GM18951 (cell line): ENCODE measurements at regions not wholly inside any gene's neighbourhood (a gene's known extent, or its start where the extent isn't known, plus 50 kb on each side); places are given as distances from the start of the nearest gene placed in this dataset.
"Not testable (repeated sequence)": the region's sequence is repeated elsewhere in the genome, so short reads cannot be mapped to it uniquely, and the experiment has no call there.

Source experiments
- POLR2A ChIP-seq: IDR thresholded peaks from 4 replicates; pipeline ENCODE4 v1.6.1; 2011; ENCODE audit warnings: mild to moderate bottlenecking; ENCODE audit not compliant: insufficient read length, insufficient read depth; ENCODE audit errors: extremely low read depth
- in situ Hi-C: fragments of 300-500 bp; cut with MboI; formaldehyde crosslinking; loops from one replicate; pipeline ENCODE4 v1.12.0; 2022; ENCODE audit warnings: low sequenced_read_pairs, mixed read lengths, inconsistent platforms; ENCODE audit not compliant: unreplicated experiment

GRCh38 chr13:33410619-33411018 lies 125.1 kb upstream of the STARD13 start:
- in situ Hi-C loops = no loop called here

DNA sequence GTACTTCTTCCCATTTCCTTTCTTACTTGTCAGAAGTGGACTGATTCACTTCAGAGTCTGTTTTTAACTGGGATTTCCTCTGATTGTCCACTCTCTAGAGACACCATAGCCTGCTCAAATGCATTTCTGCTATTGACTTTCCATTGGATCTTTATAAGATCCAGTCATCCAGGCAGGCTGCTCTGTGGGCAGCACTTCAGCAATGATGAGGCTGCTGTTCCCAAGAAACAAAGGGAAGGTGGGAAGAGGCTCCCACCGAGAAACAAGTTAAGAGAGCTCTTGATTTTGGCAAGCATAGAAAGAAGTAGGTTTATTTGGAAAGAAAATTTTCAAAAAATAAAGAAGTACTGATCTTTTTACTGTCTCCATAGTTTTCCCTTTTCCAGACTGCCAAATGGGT lies 125.8 kb upstream of the STARD13 start:
- no peak for TF ChIP-seq POLR2A
- in situ Hi-C loops = no loop called here

More at GRCh38 chr13:33410619-33411018, 125.1 kb upstream of the STARD13 start:
- TF ChIP-seq POLR2A = no peak

GRCh38 chr13:33415822-33416221 lies 130.3 kb upstream of the STARD13 start:
- in situ Hi-C loops = no loop called here
- no peak for TF ChIP-seq POLR2A

- in situ Hi-C loops = not testable (repeated sequence)
These were observed 132.8 kb upstream of the STARD13 start for GRCh38 chr13:33418224-33418953.

GRCh38 chr13:33420117-33420516 lies 134.6 kb upstream of the STARD13 start:
- in situ Hi-C loops = not testable (repeated sequence)

DNA sequence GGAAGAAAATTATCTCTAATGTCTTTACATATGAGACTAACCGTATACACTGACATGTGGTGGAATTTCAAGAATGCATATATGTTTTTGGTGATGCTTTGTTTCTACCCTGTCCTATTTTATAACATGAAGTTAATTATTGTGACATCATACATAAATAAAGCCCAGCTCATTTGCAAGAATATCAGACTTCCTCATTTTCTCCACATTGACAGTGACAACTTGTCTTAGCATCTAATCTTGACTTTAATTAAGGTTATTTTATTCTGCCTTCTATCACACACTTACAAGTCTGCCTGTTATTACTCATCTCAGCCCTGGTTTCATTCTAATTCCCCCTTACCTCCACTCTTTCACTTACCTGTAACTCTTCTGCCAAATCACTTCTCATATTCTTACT lies 140.6 kb upstream of the STARD13 start:
- TF ChIP-seq POLR2A = no peak
- in situ Hi-C loops = no loop called here

- in situ Hi-C loops = no loop called here
- TF ChIP-seq POLR2A = no peak
These were observed 147.8 kb upstream of the STARD13 start for GRCh38 chr13:33433316-33433715.

GRCh38 chr13:33434676-33435075 lies 149.1 kb upstream of the STARD13 start:
- in situ Hi-C loops = no loop called here
- TF ChIP-seq POLR2A = no peak

- no peak for TF ChIP-seq POLR2A
- in situ Hi-C loops = no loop called here
These were observed 149.7 kb upstream of the STARD13 start for GRCh38 chr13:33435207-33435606.

DNA sequence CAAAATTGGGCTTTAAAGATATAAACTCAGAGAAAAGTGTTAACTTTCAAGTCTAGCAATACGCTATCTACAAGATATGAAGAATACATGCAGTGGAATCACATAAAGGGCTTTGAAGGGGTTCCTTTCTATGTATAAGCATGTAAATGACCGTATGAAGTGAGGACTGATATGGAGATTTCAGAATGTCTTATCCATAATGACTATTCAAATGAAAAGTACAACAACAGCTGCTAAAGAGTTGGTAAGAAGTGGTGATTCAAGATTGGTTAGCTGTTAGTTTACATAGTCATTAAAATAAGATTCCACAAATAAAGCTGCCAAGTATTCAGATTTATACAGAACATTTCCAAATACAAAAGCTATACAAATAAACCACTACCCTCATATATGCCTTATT lies 153.4 kb upstream of the STARD13 start:
- in situ Hi-C loops = no loop called here
- TF ChIP-seq POLR2A = no peak

GRCh38 chr13:33441015-33441414 lies 155.5 kb upstream of the STARD13 start:
- in situ Hi-C loops = no loop called here
- TF ChIP-seq POLR2A = no peak

DNA sequence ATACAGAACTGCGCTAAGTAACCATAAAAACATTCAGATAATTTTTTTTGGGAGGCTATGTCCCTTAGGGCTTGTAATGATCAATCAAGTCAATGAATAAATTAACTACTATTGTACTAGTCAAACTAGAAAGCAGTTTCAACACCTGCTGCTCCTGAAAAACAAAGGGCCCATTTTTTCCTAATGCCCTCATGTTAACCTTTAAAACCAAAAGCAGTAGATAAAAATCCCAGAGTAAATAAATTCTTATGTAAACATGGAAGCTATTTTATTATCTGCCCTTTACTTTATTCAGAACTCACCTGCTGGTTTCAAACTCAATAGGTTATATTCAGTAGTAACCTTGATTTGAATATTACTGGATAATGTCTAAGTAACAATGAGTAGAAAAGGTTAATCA lies 159.5 kb upstream of the STARD13 start:
- no peak for TF ChIP-seq POLR2A
- in situ Hi-C loops = no loop called here

GRCh38 chr13:33445476-33445875 lies 159.9 kb upstream of the STARD13 start:
- no peak for TF ChIP-seq POLR2A
- in situ Hi-C loops = no loop called here

DNA sequence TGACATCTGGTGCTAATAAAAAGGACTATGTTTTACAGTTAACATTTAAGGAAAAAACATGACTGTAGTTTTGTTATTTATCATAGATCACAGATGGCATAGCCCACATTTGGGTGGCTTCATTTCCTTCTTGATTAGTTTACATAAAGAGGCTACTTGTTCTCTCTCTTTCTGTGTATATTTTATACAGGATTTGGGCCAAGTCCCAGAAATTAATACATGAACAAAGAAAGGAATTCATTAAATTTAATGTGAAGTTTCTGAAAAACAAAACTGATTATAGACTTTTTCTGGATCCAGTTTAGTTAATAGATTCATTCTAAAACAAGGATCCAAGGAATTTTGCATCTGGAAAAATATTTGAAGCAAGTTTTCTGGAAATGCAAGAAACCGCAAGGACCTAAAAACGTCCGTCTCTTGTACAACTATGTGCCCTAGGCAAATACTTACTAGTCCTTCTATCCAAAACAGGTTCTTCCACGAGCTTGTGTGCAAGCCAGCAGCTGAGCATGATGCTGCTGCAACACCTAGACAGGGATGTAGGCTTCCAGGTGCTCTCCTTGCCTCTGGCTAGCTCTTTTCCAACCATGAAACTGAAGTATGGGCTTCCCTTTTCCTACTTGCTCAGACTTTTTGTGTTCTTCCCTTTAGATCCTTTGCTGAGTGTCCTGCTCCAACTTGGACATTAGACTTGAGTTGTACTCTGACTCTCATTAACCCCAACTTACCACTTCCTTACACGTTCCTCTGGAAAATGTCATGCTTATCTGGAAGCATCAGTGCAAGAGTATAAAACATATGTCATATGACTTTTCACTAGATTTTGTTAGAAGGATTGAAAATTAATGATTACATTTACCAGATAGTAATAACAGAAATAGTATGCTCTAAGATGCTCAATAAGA lies 161.5 kb upstream of the STARD13 start:
- in situ Hi-C loops = no loop called here
- no peak for TF ChIP-seq POLR2A

GRCh38 chr13:33448889-33449288 lies 163.3 kb upstream of the STARD13 start:
- in situ Hi-C loops = no loop called here

More at GRCh38 chr13:33448889-33449288, 163.3 kb upstream of the STARD13 start:
- TF ChIP-seq POLR2A = no peak
